ENCODE measurements at regions not wholly inside any gene's neighbourhood (a gene's known extent, or its start where the extent isn't known, plus 50 kb on each side); places are given as distances from the start of the nearest gene placed in this dataset.

- Histone ChIP-seq H3K4me1 (ENCODE audit: control insufficient read depth, low read length) (peaks cover 6% of the 10 kb centered on the region; the same call in 1 of the 2 replicates), H3K27ac (ENCODE audit: low read depth, low read length) (no peak overlapping the region), H3K36me3 (ENCODE audit: control insufficient read depth, low read length) (no peaks in the 10 kb centered on the region), H3K9me2 (replicated peaks; ENCODE audit: control insufficient read depth, low read length) (no peaks in the 10 kb centered on the region), H3K9me3 (ENCODE audit: control insufficient read depth, insufficient read depth, low read length) (no peaks in the 10 kb centered on the region), H3K79me2 (ENCODE audit: control insufficient read depth, low read length) (no peaks in the 10 kb centered on the region), H3K4me3 (ENCODE audit: low read length) (no peak overlapping the region), H3F3A (ENCODE audit: control insufficient read depth, insufficient read depth) (no peaks in the 10 kb centered on the region), H3K4me2 (ENCODE audit: low read length) (no peak overlapping the region), H4K20me1 (ENCODE audit: control insufficient read depth, insufficient read depth, low read depth, low read length) (no peaks in the 10 kb centered on the region), H3K27me3 (ENCODE audit: control insufficient read depth, low read length) (no peaks in the 10 kb centered on the region)
- TF ChIP-seq EZH2phosphoT487 (IDR thresholded peaks at IDR 0.05; ENCODE audit: borderline replicate concordance, low read length): no peak
- no peak for TF ChIP-seq CTCF (IDR thresholded peaks at IDR 0.05; ENCODE audit: low read depth, low read length, poor library complexity, severe bottlenecking)
Observed at GRCh38 chr11:23704183-23704582, 792.7 kb upstream of the LUZP2 start.

GRCh38 chr11:23711981-23712380 is 784.9 kb upstream of the LUZP2 start:
- no peaks in the 10 kb centered on the region for H3K4me1 ChIP-seq (ENCODE audit: control insufficient read depth, low read length)
- H3K9me2 ChIP-seq (replicated peaks; ENCODE audit: control insufficient read depth, low read length): no peaks in the 10 kb centered on the region
- H4K20me1 ChIP-seq (ENCODE audit: control insufficient read depth, insufficient read depth, low read depth, low read length): no peaks in the 10 kb centered on the region
- H3K79me2 ChIP-seq (ENCODE audit: control insufficient read depth, low read length): no peaks in the 10 kb centered on the region
- no peaks in the 10 kb centered on the region for H3K36me3 ChIP-seq (ENCODE audit: control insufficient read depth, low read length)
- TF ChIP-seq EZH2phosphoT487 (IDR thresholded peaks at IDR 0.05; ENCODE audit: borderline replicate concordance, low read length): no peak
- no peak for TF ChIP-seq CTCF (IDR thresholded peaks at IDR 0.05; ENCODE audit: low read depth, low read length, poor library complexity, severe bottlenecking)
- H3F3A ChIP-seq (ENCODE audit: control insufficient read depth, insufficient read depth): no peaks in the 10 kb centered on the region
- H3K9me3 ChIP-seq (ENCODE audit: control insufficient read depth, insufficient read depth, low read length): 0 out of 2 replicates have a peak, but pooled peaks cover 4% of the 10 kb centered on the region
- H3K4me2 ChIP-seq (ENCODE audit: low read length): no peak overlapping the region
- H3K27ac ChIP-seq (ENCODE audit: low read depth, low read length): no peak overlapping the region
- H3K4me3 ChIP-seq (ENCODE audit: low read length): no peak overlapping the region
- no peaks in the 10 kb centered on the region for H3K27me3 ChIP-seq (ENCODE audit: control insufficient read depth, low read length)

- Histone ChIP-seq H3K79me2 (ENCODE audit: control insufficient read depth, low read length) (no peaks in the 10 kb centered on the region), H3K9me3 (ENCODE audit: control insufficient read depth, insufficient read depth, low read length) (peaks cover 9% of the 10 kb centered on the region; the same call in 1 of the 2 replicates), H3K36me3 (ENCODE audit: control insufficient read depth, low read length) (no peaks in the 10 kb centered on the region), H3K4me3 (ENCODE audit: low read length) (no peak overlapping the region), H3K27ac (ENCODE audit: low read depth, low read length) (no peak overlapping the region), H3K4me1 (ENCODE audit: control insufficient read depth, low read length) (peaks cover 4% of the 10 kb centered on the region; the same call in 1 of the 2 replicates), H4K20me1 (ENCODE audit: control insufficient read depth, insufficient read depth, low read depth, low read length) (no peaks in the 10 kb centered on the region), H3K4me2 (ENCODE audit: low read length) (no peak overlapping the region), H3F3A (ENCODE audit: control insufficient read depth, insufficient read depth) (no peaks in the 10 kb centered on the region), H3K27me3 (ENCODE audit: control insufficient read depth, low read length) (no peaks in the 10 kb centered on the region), H3K9me2 (replicated peaks; ENCODE audit: control insufficient read depth, low read length) (no peaks in the 10 kb centered on the region)
- no peak for TF ChIP-seq EZH2phosphoT487 (IDR thresholded peaks at IDR 0.05; ENCODE audit: borderline replicate concordance, low read length)
- TF ChIP-seq CTCF (IDR thresholded peaks at IDR 0.05; ENCODE audit: low read depth, low read length, poor library complexity, severe bottlenecking): no peak
Observed at GRCh38 chr11:23719016-23719415, 777.8 kb upstream of the LUZP2 start.

All from DOHH2 (cell line).